HEK293T (cell line): ENCODE measurements at regions not wholly inside any gene's neighbourhood (a gene's known extent, or its start where the extent isn't known, plus 50 kb on each side); places are given as distances from the start of the nearest gene placed in this dataset.

ENCODE experiments used
- ELF4 ChIP-seq: fragments of 450-650 bp; IDR thresholded peaks from 2 replicates; pipeline ENCODE4 v1.6.1; 2017; ENCODE audit warnings: antibody characterized with exemption
- FOXA1 ChIP-seq: fragments of 450-650 bp; IDR thresholded peaks from 2 replicates; pipeline ENCODE4 v1.6.1; 2016; ENCODE audit warnings: mild to moderate bottlenecking
- FOXM1 ChIP-seq: fragments of 450-650 bp; IDR thresholded peaks from 2 replicates; pipeline ENCODE4 v1.6.1; 2017; ENCODE audit warnings: mild to moderate bottlenecking, borderline replicate concordance
- HDGF ChIP-seq: fragments of 450-650 bp; IDR thresholded peaks from 2 replicates; pipeline ENCODE4 v1.6.1; 2017; ENCODE audit warnings: antibody characterized with exemption, borderline replicate concordance
- LEF1 ChIP-seq: fragments of 450-650 bp; IDR thresholded peaks from 2 replicates; pipeline ENCODE4 v1.6.1; 2017; ENCODE audit warnings: mild to moderate bottlenecking, borderline replicate concordance
- SP1 ChIP-seq: fragments of 450-650 bp; IDR thresholded peaks from 2 replicates; pipeline ENCODE4 v1.6.1; 2017
- SUZ12 ChIP-seq: fragments of 450-650 bp; IDR thresholded peaks from 2 replicates; pipeline ENCODE4 v1.6.1; 2016; ENCODE audit warnings: mild to moderate bottlenecking
- TARDBP ChIP-seq: fragments of 450-650 bp; IDR thresholded peaks from 2 replicates; pipeline ENCODE4 v1.6.1; 2016
- ZNF384 ChIP-seq: fragments of 450-650 bp; IDR thresholded peaks from 2 replicates; pipeline ENCODE4 v1.6.1; 2016

DNA sequence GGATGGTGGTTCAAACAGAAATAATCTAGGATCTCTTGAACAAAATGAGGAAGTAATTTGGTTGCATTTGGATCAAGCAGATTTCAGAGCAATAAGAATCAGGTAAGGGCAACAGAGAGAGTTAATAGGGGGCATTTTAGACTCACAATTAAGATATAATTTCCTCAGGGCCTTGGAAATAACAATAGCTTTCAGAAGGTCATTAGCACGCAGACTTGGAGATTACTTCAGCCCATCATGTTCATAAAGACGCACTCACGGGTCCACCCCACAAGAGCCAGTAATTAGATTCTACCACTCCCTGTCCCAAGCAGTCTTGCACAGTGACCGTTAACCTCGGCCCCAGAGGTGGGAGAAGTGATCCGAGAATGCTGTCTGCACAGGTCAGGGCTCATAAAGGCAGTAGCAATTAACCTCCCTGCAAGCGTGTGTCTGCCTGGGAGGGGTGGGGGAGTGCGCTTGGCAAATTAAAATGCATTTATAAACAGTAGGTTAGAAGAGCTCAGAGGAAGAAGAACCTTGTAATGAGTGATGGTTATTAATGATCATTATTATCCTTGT is 125.7 kb upstream of the CCDC196 start:
- TF ChIP-seq ELF4 (no peak), FOXM1 (no peak), LEF1 (no peak), HDGF (no peak), ZNF384 (no peak), FOXA1 (no peak), SUZ12 (no peak), SP1 (no peak), TARDBP (no peak)
